ENCODE measurements at regions not wholly inside any gene's neighbourhood (a gene's known extent, or its start where the extent isn't known, plus 50 kb on each side); places are given as distances from the start of the nearest gene placed in this dataset.

DNA sequence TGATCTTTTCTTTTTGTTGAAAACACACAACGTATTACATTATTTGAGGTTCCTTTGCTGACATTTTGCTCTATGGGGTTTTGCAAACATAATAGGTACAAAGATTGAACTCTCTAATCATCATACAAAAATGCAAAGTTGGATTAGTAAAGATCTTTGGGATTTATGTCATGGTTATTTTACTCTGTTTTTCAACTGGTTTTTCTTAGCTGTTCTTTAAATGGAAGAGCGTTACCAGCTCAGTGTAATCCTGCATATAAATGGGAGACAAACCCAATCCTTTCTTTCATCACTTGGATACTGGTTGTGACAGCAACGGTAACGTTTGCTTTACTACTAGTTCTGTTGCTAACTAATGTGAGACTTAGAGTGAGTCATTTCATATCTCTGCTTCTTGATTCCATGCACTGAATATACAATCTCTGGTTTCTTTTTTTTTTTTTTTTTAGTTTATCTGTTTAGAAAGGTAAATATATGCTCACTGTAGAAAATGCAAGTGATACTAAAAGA is 104.9 kb upstream of the NOVA1 start:
- no peaks in the 10 kb centered on the region for H3K36me3 Mint-ChIP-seq (ENCODE audit: insufficient read depth)
- H3K27ac Mint-ChIP-seq: no peak overlapping the region
- DNase-seq (ENCODE audit: low spot score, unreplicated experiment): no peak
- no peaks in the 10 kb centered on the region for H3K9me3 Mint-ChIP-seq (ENCODE audit: low read depth)
- TF ChIP-seq, protein P1, sequence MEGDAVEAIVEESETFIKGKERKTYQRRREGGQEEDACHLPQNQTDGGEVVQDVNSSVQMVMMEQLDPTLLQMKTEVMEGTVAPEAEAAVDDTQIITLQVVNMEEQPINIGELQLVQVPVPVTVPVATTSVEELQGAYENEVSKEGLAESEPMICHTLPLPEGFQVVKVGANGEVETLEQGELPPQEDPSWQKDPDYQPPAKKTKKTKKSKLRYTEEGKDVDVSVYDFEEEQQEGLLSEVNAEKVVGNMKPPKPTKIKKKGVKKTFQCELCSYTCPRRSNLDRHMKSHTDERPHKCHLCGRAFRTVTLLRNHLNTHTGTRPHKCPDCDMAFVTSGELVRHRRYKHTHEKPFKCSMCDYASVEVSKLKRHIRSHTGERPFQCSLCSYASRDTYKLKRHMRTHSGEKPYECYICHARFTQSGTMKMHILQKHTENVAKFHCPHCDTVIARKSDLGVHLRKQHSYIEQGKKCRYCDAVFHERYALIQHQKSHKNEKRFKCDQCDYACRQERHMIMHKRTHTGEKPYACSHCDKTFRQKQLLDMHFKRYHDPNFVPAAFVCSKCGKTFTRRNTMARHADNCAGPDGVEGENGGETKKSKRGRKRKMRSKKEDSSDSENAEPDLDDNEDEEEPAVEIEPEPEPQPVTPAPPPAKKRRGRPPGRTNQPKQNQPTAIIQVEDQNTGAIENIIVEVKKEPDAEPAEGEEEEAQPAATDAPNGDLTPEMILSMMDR (IDR thresholded peaks at IDR 0.05; ENCODE audit: unreplicated experiment): no peak
- no peak overlapping the region for H3K4me3 Mint-ChIP-seq (ENCODE audit: low read depth)
- H3K27me3 Mint-ChIP-seq: no peaks in the 10 kb centered on the region
- peaks cover 4% of the 10 kb centered on the region for H3K4me1 Mint-ChIP-seq (ENCODE audit: low read depth)

- Mint-ChIP-seq H3K9me3 (ENCODE audit: low read depth) (no peaks in the 10 kb centered on the region), H3K27ac (no peak overlapping the region), H3K4me3 (ENCODE audit: low read depth) (no peak overlapping the region), H3K36me3 (ENCODE audit: insufficient read depth) (no peaks in the 10 kb centered on the region), H3K27me3 (no peaks in the 10 kb centered on the region), H3K4me1 (ENCODE audit: low read depth) (peaks cover 6% of the 10 kb centered on the region)
- TF ChIP-seq, protein P1 (IDR thresholded peaks at IDR 0.05; ENCODE audit: unreplicated experiment): no peak
- DNase-seq (ENCODE audit: low spot score, unreplicated experiment): no peak
These were observed 106.0 kb upstream of the NOVA1 start for GRCh38 chr14:26703686-26704366.

GRCh38 chr14:26707234-26707633 is 109.4 kb upstream of the NOVA1 start:
- H3K27me3 Mint-ChIP-seq: no peaks in the 10 kb centered on the region
- no peaks in the 10 kb centered on the region for H3K36me3 Mint-ChIP-seq (ENCODE audit: insufficient read depth)
- TF ChIP-seq, protein P1 (IDR thresholded peaks at IDR 0.05; ENCODE audit: unreplicated experiment): no peak
- peaks cover 6% of the 10 kb centered on the region for H3K4me1 Mint-ChIP-seq (ENCODE audit: low read depth)
- no peak overlapping the region for H3K27ac Mint-ChIP-seq
- no peak for DNase-seq (ENCODE audit: low spot score, unreplicated experiment)
- H3K4me3 Mint-ChIP-seq (ENCODE audit: low read depth): no peak overlapping the region
- H3K9me3 Mint-ChIP-seq (ENCODE audit: low read depth): no peaks in the 10 kb centered on the region

DNA sequence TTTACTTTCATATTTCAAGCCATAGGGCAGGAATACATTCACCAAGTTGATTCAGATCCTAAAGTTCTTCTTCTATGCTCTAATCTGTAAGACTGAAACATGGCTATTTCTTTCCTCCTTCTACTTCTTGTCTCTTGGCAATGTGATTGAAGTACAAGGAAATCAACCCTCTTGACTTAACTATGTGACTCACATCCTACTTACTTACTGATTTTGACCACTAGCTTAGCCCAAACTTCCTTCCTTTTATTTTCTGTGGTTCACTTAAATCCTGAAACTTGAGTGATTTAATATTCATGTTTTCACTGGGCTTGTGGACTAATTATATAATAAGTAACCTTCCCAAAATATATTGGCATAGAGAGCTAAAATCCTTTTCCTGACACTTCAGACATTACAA is 111.2 kb upstream of the NOVA1 start:
- Mint-ChIP-seq H3K4me1 (ENCODE audit: low read depth) (peaks cover 6% of the 10 kb centered on the region), H3K27ac (no peak overlapping the region), H3K4me3 (ENCODE audit: low read depth) (no peak overlapping the region), H3K27me3 (no peaks in the 10 kb centered on the region), H3K9me3 (ENCODE audit: low read depth) (no peaks in the 10 kb centered on the region), H3K36me3 (ENCODE audit: insufficient read depth) (no peaks in the 10 kb centered on the region)
- TF ChIP-seq, protein P1 (IDR thresholded peaks at IDR 0.05; ENCODE audit: unreplicated experiment): no peak
- DNase-seq (ENCODE audit: low spot score, unreplicated experiment): no peak

- H3K4me3 Mint-ChIP-seq (ENCODE audit: low read depth): no peak overlapping the region
- DNase-seq (ENCODE audit: low spot score, unreplicated experiment): no peak
- TF ChIP-seq, protein P1 (IDR thresholded peaks at IDR 0.05; ENCODE audit: unreplicated experiment): no peak
- H3K27me3 Mint-ChIP-seq: no peaks in the 10 kb centered on the region
- no peak overlapping the region for H3K27ac Mint-ChIP-seq
- no peaks in the 10 kb centered on the region for H3K9me3 Mint-ChIP-seq (ENCODE audit: low read depth)
- no peaks in the 10 kb centered on the region for H3K36me3 Mint-ChIP-seq (ENCODE audit: insufficient read depth)
- H3K4me1 Mint-ChIP-seq (ENCODE audit: low read depth): no peaks in the 10 kb centered on the region
These were observed 121.7 kb upstream of the NOVA1 start for GRCh38 chr14:26719514-26719913.

All from progenitor cell of endocrine pancreas (in vitro differentiated cells).